Muscle of back (tissue), 3 donors: ENCODE measurements at regions not wholly inside any gene's neighbourhood (a gene's known extent, or its start where the extent isn't known, plus 50 kb on each side); places are given as distances from the start of the nearest gene placed in this dataset.
"Not testable (repeated sequence)": the region's sequence is repeated elsewhere in the genome, so short reads cannot be mapped to it uniquely, and the experiment has no call there.

Source experiments
- DNase-seq, 3 donors: peaks; one replicate each; pipeline versions ENCODE4 v3.0.0 to v3.0.0-alpha.2; 2013

GRCh38 chr16:49940464-49941224, 84.4 kb upstream of the CNEP1R1 start:
- no peak for DNase-seq

GRCh38 chr16:49944221-49944620, 80.8 kb upstream of the CNEP1R1 start:
- no peak for DNase-seq

DNA sequence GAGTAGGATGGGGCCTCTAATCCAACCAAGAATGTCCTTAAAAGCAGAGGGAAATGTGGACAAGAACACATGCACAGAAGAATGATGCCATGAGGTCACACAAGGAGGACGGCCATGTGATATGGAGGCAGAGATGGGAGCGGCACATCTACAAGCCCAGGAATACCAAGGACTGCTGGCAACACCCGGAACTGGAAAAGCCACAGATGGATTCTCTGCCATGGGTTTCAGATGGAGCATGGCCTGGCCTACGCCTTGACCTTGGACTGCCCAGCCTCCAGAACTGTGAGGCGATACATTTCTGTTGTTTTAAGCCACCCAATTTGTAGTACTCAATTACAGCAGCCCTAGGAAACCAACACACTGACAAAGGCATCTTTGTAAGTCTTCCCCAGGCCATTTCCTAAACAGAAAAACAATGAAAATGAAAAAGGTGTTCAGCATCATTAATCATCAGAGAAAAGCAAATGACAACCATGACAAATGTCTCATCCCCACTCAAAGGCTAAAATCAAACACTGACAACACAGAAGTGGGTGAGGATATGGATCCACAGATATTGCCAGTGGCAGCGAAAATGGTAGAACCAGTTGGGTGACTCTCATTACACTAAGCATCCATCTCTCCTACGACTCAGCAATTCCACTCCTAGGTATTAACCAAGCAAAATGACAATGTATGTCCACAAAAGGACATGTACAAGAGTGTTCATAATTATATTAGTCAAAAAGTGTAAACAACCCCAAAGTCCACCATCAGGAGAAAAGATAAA, 76.9 kb upstream of the CNEP1R1 start:
- DNase-seq = no peak

DNA sequence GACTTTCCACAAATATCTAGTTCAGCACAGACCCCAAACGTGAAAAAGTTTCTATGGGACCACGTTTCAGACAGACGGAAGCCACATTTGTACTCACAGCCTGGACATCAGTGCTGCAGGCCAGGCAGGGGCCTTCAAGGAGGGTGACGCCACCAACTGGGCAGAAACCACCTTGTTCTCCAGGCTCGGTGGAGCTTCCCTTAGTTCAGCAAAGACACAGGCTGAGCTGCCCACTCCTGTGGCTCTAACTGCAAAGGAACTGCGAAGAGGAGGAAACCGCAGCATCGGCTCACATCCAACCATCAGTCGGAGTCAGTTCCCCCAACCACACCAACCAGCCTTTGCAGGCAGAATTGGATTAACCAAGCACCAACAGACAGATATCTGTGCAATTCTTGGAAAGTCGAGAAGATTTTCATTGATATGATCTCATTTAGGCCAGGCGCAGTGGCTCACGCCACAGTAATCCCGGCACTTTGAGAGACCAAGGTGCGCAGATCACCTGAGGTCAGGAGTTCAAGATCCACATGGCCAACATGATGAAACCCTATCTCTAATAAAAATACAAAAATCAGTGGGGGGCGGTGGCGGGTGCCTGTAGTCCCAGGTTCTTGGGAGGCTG, 73.3 kb upstream of the CNEP1R1 start:
- no peak for DNase-seq

DNA sequence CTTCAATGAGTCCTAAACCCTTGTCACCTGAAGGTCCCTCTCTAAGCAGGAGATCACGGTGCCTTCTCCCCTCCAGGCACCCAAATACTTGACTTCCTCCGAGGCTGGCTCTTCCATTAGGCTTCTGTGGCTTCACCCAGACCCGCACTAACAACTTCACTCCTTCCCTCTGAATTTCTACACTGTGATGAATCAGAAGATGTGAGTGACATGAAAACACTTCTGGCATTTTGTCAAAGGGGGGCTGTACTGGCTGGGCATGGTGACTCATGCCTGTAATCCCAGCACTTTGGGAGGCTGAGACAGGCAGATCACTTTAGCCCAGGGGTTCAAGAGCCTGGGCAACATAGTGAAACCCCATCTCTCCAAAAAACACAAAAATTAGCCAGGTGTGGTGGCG, 72.6 kb upstream of the CNEP1R1 start:
- DNase-seq = no peak

- no peak for DNase-seq
Measured at GRCh38 chr16:49953090-49953489, 71.9 kb upstream of the CNEP1R1 start.

DNA sequence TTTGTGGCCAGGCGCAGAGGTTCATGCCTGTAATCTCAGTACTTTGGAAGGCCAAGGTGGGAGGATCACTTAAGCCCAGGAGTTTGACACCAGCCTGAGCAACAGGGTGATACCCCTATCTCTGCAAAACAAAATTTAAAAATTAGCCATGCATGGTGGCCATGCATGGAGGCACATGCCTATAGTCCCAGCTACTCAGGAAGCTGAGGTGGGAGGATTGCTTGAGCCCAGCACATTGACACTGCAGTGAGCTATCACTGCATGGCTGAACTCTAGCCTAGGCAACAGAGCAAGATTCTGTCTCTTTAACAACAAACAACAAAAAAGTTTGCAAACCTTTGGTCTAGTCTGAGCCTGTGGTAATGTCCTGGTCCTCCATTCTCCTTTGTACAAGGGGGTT, 69.2 kb upstream of the CNEP1R1 start:
- DNase-seq = no peak

- no peak for DNase-seq
Measured at GRCh38 chr16:49956915-49957314, 68.1 kb upstream of the CNEP1R1 start.

DNA sequence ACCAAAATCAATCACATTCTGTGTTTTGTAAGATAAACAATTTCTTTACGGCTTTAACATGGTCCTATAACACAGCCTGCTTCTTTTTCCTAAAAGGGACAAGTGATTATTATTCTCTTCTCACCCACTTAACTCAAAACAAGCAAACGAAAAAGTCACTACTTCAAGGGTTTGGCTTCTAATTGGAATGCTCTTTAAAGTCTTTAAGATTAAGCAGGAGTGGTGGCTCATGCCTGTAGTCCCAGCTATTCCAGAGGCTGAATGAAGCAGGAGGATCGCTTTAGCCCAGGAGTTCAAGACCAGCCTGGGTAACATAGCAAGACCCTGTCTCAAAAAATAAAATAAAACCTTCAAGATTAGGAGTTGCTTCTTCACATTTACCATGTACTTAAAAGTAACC, 66.6 kb upstream of the CNEP1R1 start:
- no peak for DNase-seq

- no peak for DNase-seq
Measured at GRCh38 chr16:49959552-49960277, 65.3 kb upstream of the CNEP1R1 start.

DNA sequence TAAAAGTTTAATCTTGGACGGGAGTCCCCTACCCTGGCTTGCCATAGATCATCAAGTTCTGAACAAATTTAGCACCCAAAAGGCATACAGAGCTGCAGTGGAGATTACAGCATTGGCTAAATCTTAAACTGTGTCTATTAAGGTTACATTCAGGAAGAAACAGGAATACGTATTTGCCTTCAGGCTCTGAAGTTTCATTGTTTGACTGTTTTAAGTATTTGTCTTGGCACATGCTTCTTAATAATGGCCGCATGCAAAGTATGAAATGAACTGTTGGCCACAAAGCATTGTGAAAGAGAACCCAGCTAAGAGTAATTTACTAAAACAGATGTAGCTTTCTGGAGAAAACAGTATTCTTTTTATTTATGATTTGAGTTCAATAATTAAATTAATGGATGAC, 63.9 kb upstream of the CNEP1R1 start:
- DNase-seq = no peak

DNA sequence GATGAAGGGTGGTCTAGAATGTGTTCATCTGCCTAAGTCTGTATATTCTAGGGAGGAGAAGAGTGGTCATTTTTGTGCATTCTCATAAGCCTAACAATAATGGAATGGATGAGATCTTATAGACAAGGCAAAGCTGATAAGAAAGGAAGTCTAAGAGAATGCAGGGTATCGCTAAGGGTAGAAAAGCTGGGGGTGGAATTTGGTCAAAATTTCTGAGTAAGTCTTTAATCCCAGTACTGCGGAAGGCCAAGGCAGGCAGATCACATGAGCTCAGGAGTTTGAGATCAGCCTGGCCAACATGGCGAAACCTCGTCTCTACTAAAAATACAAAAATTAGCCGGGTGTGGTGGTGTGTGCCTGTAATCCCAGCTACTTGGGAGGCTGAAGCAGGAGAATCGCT, 62.5 kb upstream of the CNEP1R1 start:
- DNase-seq = not testable (repeated sequence)

GRCh38 chr16:49964316-49964715, 60.7 kb upstream of the CNEP1R1 start:
- DNase-seq = no peak

DNA sequence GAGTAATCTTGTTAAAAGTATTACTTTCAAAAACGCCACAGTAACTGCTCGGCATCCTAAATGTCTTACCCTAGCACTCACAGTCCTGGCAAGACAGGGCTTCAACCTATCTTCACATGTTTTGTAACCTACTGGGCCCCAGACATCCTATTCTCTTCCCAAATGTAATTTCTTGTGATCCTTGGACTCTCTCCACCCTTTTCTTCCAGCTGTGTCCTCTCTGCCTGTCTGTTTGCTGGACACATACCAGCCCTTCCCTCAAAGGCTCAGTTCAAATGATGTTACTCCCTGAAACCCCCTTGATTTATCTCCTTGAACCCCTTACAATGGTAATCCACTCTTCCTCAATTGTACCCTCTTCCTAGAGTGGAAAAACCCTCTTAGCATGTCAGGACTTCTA, 60.1 kb upstream of the CNEP1R1 start:
- peak in 1 of 3 donors; percentile 30 for DNase-seq

- DNase-seq = no peak
Measured at GRCh38 chr16:49967012-49967559, 57.9 kb upstream of the CNEP1R1 start.

DNA sequence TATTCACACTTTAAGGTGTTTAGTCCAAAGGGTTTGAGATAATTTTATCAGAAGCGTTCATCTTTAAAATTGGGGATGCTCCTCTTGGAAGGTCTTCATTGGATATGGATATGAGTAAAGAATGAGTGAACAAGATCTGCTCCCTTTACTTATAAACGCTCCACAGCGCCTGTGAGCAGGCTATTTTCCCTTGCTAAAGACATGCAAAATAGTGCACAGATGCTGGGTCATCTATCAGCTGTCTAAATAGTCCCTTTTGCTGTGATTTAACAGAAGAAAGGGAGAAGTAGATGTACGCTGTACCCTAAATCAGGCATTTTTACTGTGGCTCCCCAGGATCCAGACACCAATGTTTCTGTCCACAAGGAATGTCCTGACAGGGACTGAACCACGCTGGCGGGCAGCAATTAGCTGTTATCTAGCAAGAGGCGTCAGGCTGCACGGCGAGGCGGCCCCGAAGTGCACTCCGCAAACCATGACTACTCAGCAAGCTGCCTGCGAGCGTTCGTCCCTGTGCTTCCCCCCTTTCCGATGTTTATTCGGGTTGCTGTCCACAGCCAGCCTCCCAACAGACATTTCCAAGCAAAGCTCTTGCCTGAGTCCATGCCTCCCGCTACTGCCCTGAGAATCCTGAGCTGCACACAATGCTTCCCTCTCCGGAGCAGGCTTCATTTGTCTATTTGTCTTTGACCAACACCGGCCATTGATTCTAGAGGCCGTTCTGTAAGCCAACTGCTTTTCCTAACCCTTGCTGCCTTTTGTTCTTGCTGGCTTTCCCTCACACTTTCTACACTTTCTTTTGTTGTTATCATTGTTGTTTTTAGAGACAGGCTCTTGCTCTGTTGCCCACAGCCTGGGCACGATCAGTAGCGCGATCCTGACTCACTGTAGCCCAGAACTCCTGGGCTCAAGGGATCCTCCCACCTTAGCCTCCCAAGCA, 55.7 kb upstream of the CNEP1R1 start:
- peak in 1 of 3 donors; percentile 42 for DNase-seq

GRCh38 chr16:49970797-49971431, 54.1 kb upstream of the CNEP1R1 start:
- DNase-seq = no peak

DNA sequence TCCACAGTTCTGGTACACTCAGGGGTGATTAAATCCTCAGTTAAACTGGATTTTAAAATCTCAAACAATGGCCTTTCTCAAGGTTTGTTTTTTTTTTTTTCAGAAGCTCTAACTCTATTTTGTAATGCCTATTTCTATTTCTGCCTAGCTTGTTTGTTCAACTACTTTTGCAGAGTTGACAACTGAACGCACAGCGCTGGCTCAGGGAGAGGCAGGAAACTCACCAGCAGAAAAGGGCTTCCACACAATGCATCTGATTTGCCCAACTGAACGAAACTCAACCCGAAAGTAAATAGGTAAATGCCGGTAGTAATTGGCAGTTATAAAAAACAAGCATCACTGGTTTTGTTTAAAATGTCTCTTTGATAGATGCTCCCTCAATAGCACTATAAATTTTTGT, 52.7 kb upstream of the CNEP1R1 start:
- no peak for DNase-seq

- peak in 2 of 3 donors; percentile 7 to 30 for DNase-seq
Measured at GRCh38 chr16:49972961-49973360, 52.1 kb upstream of the CNEP1R1 start.
